ENCODE measurements at regions not wholly inside any gene's neighbourhood (a gene's known extent, or its start where the extent isn't known, plus 50 kb on each side); places are given as distances from the start of the nearest gene placed in this dataset.

- no peaks in the 10 kb centered on the region for H3K79me2 ChIP-seq (ENCODE audit: low read length)
- no peaks in the 10 kb centered on the region for H3K4me1 ChIP-seq (ENCODE audit: low read length)
- no peak overlapping the region for H2AFZ ChIP-seq (ENCODE audit: low read length)
- H3K4me3 ChIP-seq (ENCODE audit: low read length) = no peak overlapping the region
- no peaks in the 10 kb centered on the region for H3F3A ChIP-seq (ENCODE audit: insufficient read depth, low read length)
- H3K27ac ChIP-seq (ENCODE audit: low read length) = no peak overlapping the region
- H3K9me2 ChIP-seq (replicated peaks; ENCODE audit: insufficient read depth, low read length) = no peaks in the 10 kb centered on the region
- no peaks in the 10 kb centered on the region for H3K27me3 ChIP-seq (replicated peaks; ENCODE audit: insufficient read depth, low read length)
- DNase-seq = no peak
- H3K9ac ChIP-seq (ENCODE audit: low read length) = no peak overlapping the region
- TF ChIP-seq EZH2 (optimal IDR thresholded peaks at IDR 0.05; ENCODE audit: low read depth, low read length) = no peak
- TF ChIP-seq CTCF (IDR thresholded peaks at IDR 0.05; ENCODE audit: low read length) = no peak
- TF ChIP-seq EZH2phosphoT487 (IDR thresholded peaks at IDR 0.05; ENCODE audit: low read length) = no peak
- no peak overlapping the region for H3K4me2 ChIP-seq (ENCODE audit: low read depth, low read length)
- H3K9me3 ChIP-seq (replicated peaks; ENCODE audit: insufficient read depth, low read length) = no peaks in the 10 kb centered on the region
- H3K36me3 ChIP-seq (replicated peaks; ENCODE audit: insufficient read depth, low read length) = no peaks in the 10 kb centered on the region
- no peaks in the 10 kb centered on the region for H4K20me1 ChIP-seq (ENCODE audit: insufficient read depth, low read length)
Observed at GRCh38 chr12:97324471-97324870, 138.1 kb upstream of the RMST start.

- TF ChIP-seq EZH2 (optimal IDR thresholded peaks at IDR 0.05; ENCODE audit: low read depth, low read length) = no peak
- no peak for TF ChIP-seq CTCF (IDR thresholded peaks at IDR 0.05; ENCODE audit: low read length)
- Histone ChIP-seq H3K27ac (ENCODE audit: low read length) (no peak overlapping the region), H4K20me1 (ENCODE audit: insufficient read depth, low read length) (no peaks in the 10 kb centered on the region), H3K4me1 (ENCODE audit: low read length) (no peaks in the 10 kb centered on the region), H3K9me3 (replicated peaks; ENCODE audit: insufficient read depth, low read length) (no peaks in the 10 kb centered on the region), H2AFZ (ENCODE audit: low read length) (no peak overlapping the region), H3K9ac (ENCODE audit: low read length) (no peak overlapping the region), H3F3A (ENCODE audit: insufficient read depth, low read length) (no peaks in the 10 kb centered on the region), H3K36me3 (replicated peaks; ENCODE audit: insufficient read depth, low read length) (no peaks in the 10 kb centered on the region), H3K79me2 (ENCODE audit: low read length) (no peaks in the 10 kb centered on the region), H3K27me3 (replicated peaks; ENCODE audit: insufficient read depth, low read length) (no peaks in the 10 kb centered on the region), H3K9me2 (replicated peaks; ENCODE audit: insufficient read depth, low read length) (no peaks in the 10 kb centered on the region), H3K4me2 (ENCODE audit: low read depth, low read length) (no peak overlapping the region), H3K4me3 (ENCODE audit: low read length) (no peak overlapping the region)
- no peak for DNase-seq
Observed at GRCh38 chr12:97335115-97335514, 127.5 kb upstream of the RMST start.

- Histone ChIP-seq H3K9me2 (replicated peaks; ENCODE audit: insufficient read depth, low read length) (no peaks in the 10 kb centered on the region), H3K36me3 (replicated peaks; ENCODE audit: insufficient read depth, low read length) (no peaks in the 10 kb centered on the region), H3K4me1 (ENCODE audit: low read length) (peaks cover 6% of the 10 kb centered on the region), H2AFZ (ENCODE audit: low read length) (no peak overlapping the region), H4K20me1 (ENCODE audit: insufficient read depth, low read length) (no peaks in the 10 kb centered on the region), H3K27me3 (replicated peaks; ENCODE audit: insufficient read depth, low read length) (no peaks in the 10 kb centered on the region), H3K9ac (ENCODE audit: low read length) (no peak overlapping the region), H3K4me3 (ENCODE audit: low read length) (no peak overlapping the region), H3K9me3 (replicated peaks; ENCODE audit: insufficient read depth, low read length) (no peaks in the 10 kb centered on the region), H3F3A (ENCODE audit: insufficient read depth, low read length) (no peaks in the 10 kb centered on the region), H3K27ac (ENCODE audit: low read length) (no peak overlapping the region), H3K79me2 (ENCODE audit: low read length) (no peaks in the 10 kb centered on the region), H3K4me2 (ENCODE audit: low read depth, low read length) (no peak overlapping the region)
- no peak for TF ChIP-seq EZH2phosphoT487 (IDR thresholded peaks at IDR 0.05; ENCODE audit: low read length)
- no peak for TF ChIP-seq EZH2 (optimal IDR thresholded peaks at IDR 0.05; ENCODE audit: low read depth, low read length)
- TF ChIP-seq CTCF (IDR thresholded peaks at IDR 0.05; ENCODE audit: low read length) = no peak
- no peak for DNase-seq
Observed at GRCh38 chr12:97336900-97337751, 125.5 kb upstream of the RMST start.

All from MM.1S (cell line).